SK-N-SH (cell line): ENCODE measurements at regions not wholly inside any gene's neighbourhood (a gene's known extent, or its start where the extent isn't known, plus 50 kb on each side); places are given as distances from the start of the nearest gene placed in this dataset.

ENCODE experiments used
- CTCF ChIA-PET: fragments of 300-600, 350-600 bp; formaldehyde crosslinking; extraction: SDS; loops from one replicate; lab custom pipeline; 2021; lab: Yijun Ruan, JAX
- POLR2A ChIA-PET: fragments of 350-600 bp; sonication (Branson Sonifier 250); formaldehyde crosslinking; extraction: SDS; loops from one replicate; lab custom pipeline; 2020; ENCODE audit warnings: antibody characterized with exemption, inconsistent platforms; lab: Yijun Ruan, JAX
- DNase-seq: peaks from one replicate; pipeline ENCODE4 v3.0.0; 2012
- H2AFZ ChIP-seq: fragments of 200-600 bp; sonication (generic); 2 replicates; pipeline ENCODE4 v1.8.1; 2016; ENCODE audit warnings: antibody characterized with exemption, mild to moderate bottlenecking, low read depth
- H3F3A ChIP-seq: fragments of 200-600 bp; sonication (generic); replicated peaks from 2 replicates; pipeline ENCODE3; 2016; ENCODE audit warnings: antibody characterized with exemption, mild to moderate bottlenecking; ENCODE audit not compliant: insufficient read depth
- H3K27ac ChIP-seq, 2 experiments: fragments of 200-500 bp in 1 of 2; fragments of 200-600 bp in 1 of 2; sonication (Bioruptor generic) in 1 of 2; sonication (generic), shearing (Covaris generic) in 1 of 2; 2 replicates each; pipeline versions ENCODE4 v1.5.1 to v1.6.1; 2014 to 2016; ENCODE audit warnings: low read depth in 2 of 2, inconsistent platforms in 1 of 2, low read length in 1 of 2, mild to moderate bottlenecking in 1 of 2, mixed read lengths in 1 of 2
- H3K27me3 ChIP-seq: fragments of 200-600 bp; sonication (generic), shearing (Covaris generic); 2 replicates; pipeline ENCODE4 v1.6.1; 2016; ENCODE audit warnings: mixed run types; ENCODE audit not compliant: insufficient read depth
- H3K36me3 ChIP-seq, 2 experiments: fragments of 200-500 bp in 1 of 2; fragments of 200-600 bp in 1 of 2; sonication (Bioruptor generic) in 1 of 2; sonication (generic) in 1 of 2; replicated peaks in 1 of 2; 2 replicates each; pipeline versions ENCODE3 to v1.5.1; 2014 to 2016; ENCODE audit warnings: low read length in 1 of 2, mild to moderate bottlenecking in 1 of 2; ENCODE audit not compliant: insufficient read depth in 2 of 2, control insufficient read depth in 1 of 2
- H3K4me1 ChIP-seq, 2 experiments: fragments of 200-500 bp in 1 of 2; fragments of 200-600 bp in 1 of 2; sonication (Bioruptor generic) in 1 of 2; sonication (generic), shearing (Covaris generic) in 1 of 2; 2 replicates each; pipeline versions ENCODE4 v1.5.1 to v1.6.1; 2014 to 2016; ENCODE audit warnings: low read depth in 1 of 2, low read length in 1 of 2, mixed run types in 1 of 2; ENCODE audit not compliant: insufficient read depth in 2 of 2, control insufficient read depth in 1 of 2
- H3K4me2 ChIP-seq: fragments of 200-600 bp; sonication (generic), shearing (Covaris generic); 2 replicates; pipeline ENCODE4 v1.6.1; 2017; ENCODE audit warnings: mixed run types
- H3K4me3 ChIP-seq, 2 experiments: fragments of 200-500 bp in 1 of 2; fragments of 200-600 bp in 1 of 2; sonication (Bioruptor generic) in 1 of 2; sonication (generic), shearing (Covaris generic) in 1 of 2; 2 replicates each; pipeline versions ENCODE4 v1.5.1 to v1.8.1; 2014 to 2016; ENCODE audit warnings: low read depth in 2 of 2, inconsistent platforms in 1 of 2, low read length in 1 of 2, mild to moderate bottlenecking in 1 of 2, mixed read lengths in 1 of 2, moderate library complexity in 1 of 2
- H3K79me2 ChIP-seq: fragments of 200-600 bp; sonication (generic); 2 replicates; pipeline ENCODE4 v1.8.1; 2017; ENCODE audit warnings: mild to moderate bottlenecking; ENCODE audit not compliant: insufficient read depth
- H3K9ac ChIP-seq: fragments of 200-600 bp; sonication (generic); 2 replicates; pipeline ENCODE4 v1.6.1; 2017; ENCODE audit warnings: mixed run types
- H3K9me2 ChIP-seq: fragments of 200-600 bp; sonication (generic); 2 replicates; pipeline ENCODE4 v1.6.1; 2017; ENCODE audit warnings: mixed run types
- H3K9me3 ChIP-seq: fragments of 200-600 bp; sonication (generic); 2 replicates; pipeline ENCODE4 v1.6.1; 2017; ENCODE audit warnings: mixed run types, mild to moderate bottlenecking, moderate library complexity
- H4K20me1 ChIP-seq: fragments of 200-600 bp; sonication (generic); 2 replicates; pipeline ENCODE4 v1.6.1; 2017; ENCODE audit warnings: mild to moderate bottlenecking, mixed run types; ENCODE audit not compliant: insufficient read depth
- CHD2 ChIP-seq: fragments of 150-350 bp; IDR thresholded peaks from 2 replicates; pipeline ENCODE4 v1.6.1; 2018; ENCODE audit warnings: low read length; ENCODE audit not compliant: partially characterized antibody
- EP300 ChIP-seq, 2 experiments: IDR thresholded peaks; 2 replicates each; pipeline versions ENCODE4 v1.4.0 to v1.6.1; 2012; ENCODE audit warnings: borderline replicate concordance in 1 of 2, low read depth in 1 of 2, low read length in 1 of 2
- FOSL2 ChIP-seq: IDR thresholded peaks from 2 replicates; pipeline ENCODE4 v1.4.0; 2012; ENCODE audit warnings: low read depth, mild to moderate bottlenecking, moderate library complexity, borderline replicate concordance
- FOXJ3 ChIP-seq: sonication (generic); formaldehyde crosslinking; IDR thresholded peaks from 2 replicates; pipeline ENCODE4 v1.5.1; 2020; ENCODE audit warnings: mild to moderate bottlenecking, missing genetic modification reagents
- GATA2 ChIP-seq: sonication (generic); formaldehyde crosslinking; IDR thresholded peaks from 2 replicates; pipeline ENCODE4 v1.5.0; 2020; ENCODE audit warnings: mild to moderate bottlenecking, missing genetic modification reagents
- IRF3 ChIP-seq: fragments of 150-350 bp; IDR thresholded peaks from 2 replicates; pipeline ENCODE4 v1.6.1; 2016; ENCODE audit warnings: mild to moderate bottlenecking, low read depth, low read length
- NFIC ChIP-seq: IDR thresholded peaks from 2 replicates; pipeline ENCODE4 v1.4.0; 2012; ENCODE audit warnings: borderline replicate concordance
- RAD21 ChIP-seq: IDR thresholded peaks from 2 replicates; pipeline ENCODE4 v1.6.1; 2012; ENCODE audit warnings: mild to moderate bottlenecking, low read length
- RFX5 ChIP-seq: IDR thresholded peaks from 2 replicates; pipeline ENCODE4 v1.6.1; 2012; ENCODE audit warnings: mild to moderate bottlenecking, improper control_type of control experiment, low read length
- RXRA ChIP-seq: IDR thresholded peaks from 2 replicates; pipeline ENCODE4 v1.4.0; 2012; ENCODE audit warnings: low read depth, mild to moderate bottlenecking, borderline replicate concordance
- SIN3A ChIP-seq: IDR thresholded peaks from 2 replicates; pipeline ENCODE4 v1.6.1; 2012; ENCODE audit warnings: low read depth, mild to moderate bottlenecking, low read length, moderate library complexity, borderline replicate concordance
- SMC3 ChIP-seq: IDR thresholded peaks from 2 replicates; pipeline ENCODE4 v1.6.1; 2012; ENCODE audit warnings: low read depth, low read length, improper control_type of control experiment
- TCF12 ChIP-seq: IDR thresholded peaks from 2 replicates; pipeline ENCODE4 v1.4.0; 2012
- USF1 ChIP-seq: IDR thresholded peaks from 2 replicates; pipeline ENCODE4 v1.4.0; 2012; ENCODE audit warnings: low read depth, borderline replicate concordance
- YY1 ChIP-seq: IDR thresholded peaks from 2 replicates; pipeline ENCODE4 v1.4.0; 2012; ENCODE audit warnings: low read depth, mild to moderate bottlenecking
- ZBTB33 ChIP-seq: IDR thresholded peaks from 2 replicates; pipeline ENCODE4 v1.4.0; 2012; ENCODE audit warnings: low read depth, borderline replicate concordance
- WGBS: methylation state at CpG from one replicate; pipeline ENCODE4 v1.1.6; 2017; ENCODE audit warnings: low lambda C conversion rate; 5-methylcytosine and 5-hydroxymethylcytosine counted together
- TF ChIP-seq, protein P1 (sequence below): IDR thresholded peaks from 2 replicates; pipeline ENCODE4 v1.4.0; 2012; ENCODE audit warnings: low read depth
- TF ChIP-seq, protein P2 (sequence below): fragments of 150-350 bp; IDR thresholded peaks from 2 replicates; pipeline ENCODE4 v1.6.1; 2017; ENCODE audit warnings: antibody characterized with exemption, low read length, low read depth, borderline replicate concordance
- TF ChIP-seq, protein P3 (sequence below): IDR thresholded peaks from 2 replicates; pipeline ENCODE4; 2012

DNA sequence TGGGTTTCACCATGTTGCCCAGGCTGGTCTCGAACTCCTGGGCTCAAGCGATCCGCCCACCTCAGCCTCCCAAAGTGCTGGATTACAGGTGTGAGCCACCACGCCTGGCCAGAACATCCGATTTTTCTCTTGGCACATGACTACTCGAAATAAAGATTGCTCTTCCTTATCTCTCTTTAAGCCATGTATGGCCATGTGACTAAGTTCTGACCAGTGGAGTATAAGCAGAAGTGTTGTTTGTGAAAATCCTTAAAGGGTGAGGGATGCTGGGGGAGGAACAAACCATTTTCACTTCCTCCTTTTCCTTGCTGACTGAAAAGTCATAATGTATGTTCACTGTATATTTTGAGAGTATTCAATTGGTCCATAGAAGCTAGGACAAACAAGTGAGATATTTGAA lies 50.7 kb upstream of the ATF7IP start:
- H3K9me2 ChIP-seq, result no peaks in the 10 kb centered on the region
- no peaks in the 10 kb centered on the region for H3F3A ChIP-seq
- H3K27me3 ChIP-seq, result no peaks in the 10 kb centered on the region
- no peak overlapping the region for H3K27ac ChIP-seq
- TF ChIP-seq FOXJ3 (CRISPR knock-in tag) (no peak), GATA2 (no peak), RFX5 (no peak), NFIC (no peak), FOSL2 (no peak), SMC3 (no peak), EP300 (IDR thresholded peaks at IDR 0.05; ENCODE audit: borderline replicate concordance in 1 of 2, low read depth in 1 of 2, low read length in 1 of 2) (no peak), TCF12 (no peak), YY1 (no peak), USF1 (no peak), CHD2 (no peak), SIN3A (no peak), ZBTB33 (no peak), IRF3 (no peak)
- H4K20me1 ChIP-seq, result no peaks in the 10 kb centered on the region
- WGBS, result 29% methylated on average over 6 of the region's 6 CpGs
- ChIA-PET POLR2A (no interaction called here), CTCF (no interaction called here)
- no peaks in the 10 kb centered on the region for H3K79me2 ChIP-seq
- no peak overlapping the region for H3K9ac ChIP-seq
- H3K9me3 ChIP-seq, result no peaks in the 10 kb centered on the region
- no peak overlapping the region for H3K4me2 ChIP-seq
- H2AFZ ChIP-seq, result no peak overlapping the region
- no peak overlapping the region for H3K4me3 ChIP-seq
- DNase-seq, result no peak
- no peaks in the 10 kb centered on the region for H3K36me3 ChIP-seq
- no peaks in the 10 kb centered on the region for H3K4me1 ChIP-seq

GRCh38 chr12:14315501-14315900 lies 50.0 kb upstream of the ATF7IP start:
- H3K4me3 ChIP-seq, result no peak overlapping the region
- no peaks in the 10 kb centered on the region for H3K9me2 ChIP-seq
- ChIA-PET CTCF (no interaction called here), POLR2A (no interaction called here)
- no peaks in the 10 kb centered on the region for H4K20me1 ChIP-seq
- no peaks in the 10 kb centered on the region for H3K9me3 ChIP-seq
- H3K36me3 ChIP-seq, result no peaks in the 10 kb centered on the region
- DNase-seq, result no peak
- no peaks in the 10 kb centered on the region for H3K4me1 ChIP-seq
- no peak overlapping the region for H3K4me2 ChIP-seq
- H3K27ac ChIP-seq, result no peak overlapping the region
- H2AFZ ChIP-seq, result no peak overlapping the region
- no peaks in the 10 kb centered on the region for H3F3A ChIP-seq
- H3K9ac ChIP-seq, result no peak overlapping the region
- H3K79me2 ChIP-seq, result no peaks in the 10 kb centered on the region
- H3K27me3 ChIP-seq, result no peaks in the 10 kb centered on the region
- TF ChIP-seq FOSL2, result no peak
- no peak for TF ChIP-seq ZBTB33
- no peak for TF ChIP-seq FOXJ3 (CRISPR knock-in tag)
- no peak for TF ChIP-seq RFX5
- TF ChIP-seq, protein P1, sequence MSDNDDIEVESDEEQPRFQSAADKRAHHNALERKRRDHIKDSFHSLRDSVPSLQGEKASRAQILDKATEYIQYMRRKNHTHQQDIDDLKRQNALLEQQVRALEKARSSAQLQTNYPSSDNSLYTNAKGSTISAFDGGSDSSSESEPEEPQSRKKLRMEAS, result no peak
- TF ChIP-seq RXRA, result no peak
- TF ChIP-seq RAD21, result no peak
- TF ChIP-seq YY1, result no peak
- TF ChIP-seq USF1, result no peak
- TF ChIP-seq, protein P2, sequence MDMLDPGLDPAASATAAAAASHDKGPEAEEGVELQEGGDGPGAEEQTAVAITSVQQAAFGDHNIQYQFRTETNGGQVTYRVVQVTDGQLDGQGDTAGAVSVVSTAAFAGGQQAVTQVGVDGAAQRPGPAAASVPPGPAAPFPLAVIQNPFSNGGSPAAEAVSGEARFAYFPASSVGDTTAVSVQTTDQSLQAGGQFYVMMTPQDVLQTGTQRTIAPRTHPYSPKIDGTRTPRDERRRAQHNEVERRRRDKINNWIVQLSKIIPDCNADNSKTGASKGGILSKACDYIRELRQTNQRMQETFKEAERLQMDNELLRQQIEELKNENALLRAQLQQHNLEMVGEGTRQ, result no peak
- TF ChIP-seq, protein P3, sequence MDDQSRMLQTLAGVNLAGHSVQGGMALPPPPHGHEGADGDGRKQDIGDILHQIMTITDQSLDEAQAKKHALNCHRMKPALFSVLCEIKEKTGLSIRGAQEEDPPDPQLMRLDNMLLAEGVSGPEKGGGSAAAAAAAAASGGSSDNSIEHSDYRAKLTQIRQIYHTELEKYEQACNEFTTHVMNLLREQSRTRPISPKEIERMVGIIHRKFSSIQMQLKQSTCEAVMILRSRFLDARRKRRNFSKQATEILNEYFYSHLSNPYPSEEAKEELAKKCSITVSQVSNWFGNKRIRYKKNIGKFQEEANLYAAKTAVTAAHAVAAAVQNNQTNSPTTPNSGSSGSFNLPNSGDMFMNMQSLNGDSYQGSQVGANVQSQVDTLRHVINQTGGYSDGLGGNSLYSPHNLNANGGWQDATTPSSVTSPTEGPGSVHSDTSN, result no peak
- no peak for TF ChIP-seq GATA2
